Stimulated activated CD4-positive, alpha-beta T cell treated with anti-CD3 and anti-CD28 coated beads, Interleukin-12 subunit alpha, Interleukin-12 subunit beta, amount 100 ng/mL, for 4 hours (primary cell): ENCODE measurements at regions not wholly inside any gene's neighbourhood (a gene's known extent, or its start where the extent isn't known, plus 50 kb on each side); places are given as distances from the start of the nearest gene placed in this dataset.

Experiments
- DNase-seq: peaks from one replicate; pipeline ENCODE4 v3.0.0-alpha.2; 2020

DNA sequence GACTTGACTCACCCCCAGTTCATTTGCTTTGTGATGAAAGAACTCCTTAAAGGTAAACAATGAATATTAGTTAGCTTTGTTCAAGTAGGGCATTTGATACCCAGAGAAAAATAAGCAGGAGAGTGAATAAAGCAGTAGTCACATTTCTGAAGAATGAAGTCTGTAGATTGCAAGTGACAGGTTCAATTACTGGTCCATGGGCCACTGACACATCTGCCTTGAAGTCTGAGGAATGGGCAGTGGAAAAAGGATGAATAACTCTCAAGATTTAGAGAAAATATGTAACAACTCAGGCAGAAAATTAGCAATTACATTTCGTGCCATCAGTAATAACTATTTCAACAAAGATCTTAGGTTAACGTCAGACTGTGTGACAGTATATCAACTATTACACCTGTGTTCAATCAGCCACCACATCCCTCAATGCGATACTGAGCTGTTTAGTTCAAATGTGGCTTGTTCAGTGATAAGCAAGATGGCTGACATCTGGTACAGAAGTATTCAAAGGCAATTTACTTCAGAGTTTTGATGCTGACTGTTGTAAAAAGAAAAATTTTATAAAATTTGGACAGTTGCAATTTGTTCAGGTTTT, 1890.7 kb upstream of the NUDT12 start:
- DNase-seq = no peak

DNA sequence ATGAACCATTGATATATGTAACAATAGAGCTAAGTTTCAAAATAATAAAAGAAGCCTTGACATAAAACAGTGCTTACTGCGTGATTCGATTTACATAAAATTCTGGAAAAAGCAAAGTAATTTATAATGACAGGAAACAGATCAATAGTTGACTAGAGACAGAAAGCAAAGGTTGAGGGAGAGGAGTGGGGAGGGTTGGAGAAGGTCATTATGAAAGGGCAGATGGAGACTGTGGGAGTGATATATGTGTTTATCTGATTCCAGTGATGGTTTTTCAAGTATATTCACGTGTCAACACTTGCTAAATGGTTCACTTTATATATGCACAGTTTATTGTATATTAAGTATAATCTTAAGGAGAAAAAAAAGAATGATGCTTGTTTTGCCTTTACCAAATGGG, 1885.7 kb upstream of the NUDT12 start:
- DNase-seq = no peak

DNA sequence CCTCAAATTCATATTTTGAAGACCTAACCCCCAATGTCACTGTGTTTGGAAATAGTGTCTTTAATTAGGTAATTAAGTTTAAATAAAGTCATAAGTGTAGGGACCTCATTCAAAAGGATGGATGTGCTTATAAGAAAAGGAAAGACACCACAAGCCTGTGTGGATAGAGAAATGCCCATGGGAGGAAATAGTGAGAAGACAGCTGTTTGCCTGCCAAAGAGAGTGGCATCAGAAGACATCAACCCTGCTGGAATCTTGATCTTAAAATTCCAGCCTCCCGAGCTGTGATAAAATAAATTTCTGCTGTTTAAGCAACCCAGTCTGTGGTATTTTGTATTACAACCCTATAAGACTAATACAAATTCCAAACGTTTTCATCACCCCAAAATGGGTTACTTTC, 1867.9 kb upstream of the NUDT12 start:
- DNase-seq = no peak

DNA sequence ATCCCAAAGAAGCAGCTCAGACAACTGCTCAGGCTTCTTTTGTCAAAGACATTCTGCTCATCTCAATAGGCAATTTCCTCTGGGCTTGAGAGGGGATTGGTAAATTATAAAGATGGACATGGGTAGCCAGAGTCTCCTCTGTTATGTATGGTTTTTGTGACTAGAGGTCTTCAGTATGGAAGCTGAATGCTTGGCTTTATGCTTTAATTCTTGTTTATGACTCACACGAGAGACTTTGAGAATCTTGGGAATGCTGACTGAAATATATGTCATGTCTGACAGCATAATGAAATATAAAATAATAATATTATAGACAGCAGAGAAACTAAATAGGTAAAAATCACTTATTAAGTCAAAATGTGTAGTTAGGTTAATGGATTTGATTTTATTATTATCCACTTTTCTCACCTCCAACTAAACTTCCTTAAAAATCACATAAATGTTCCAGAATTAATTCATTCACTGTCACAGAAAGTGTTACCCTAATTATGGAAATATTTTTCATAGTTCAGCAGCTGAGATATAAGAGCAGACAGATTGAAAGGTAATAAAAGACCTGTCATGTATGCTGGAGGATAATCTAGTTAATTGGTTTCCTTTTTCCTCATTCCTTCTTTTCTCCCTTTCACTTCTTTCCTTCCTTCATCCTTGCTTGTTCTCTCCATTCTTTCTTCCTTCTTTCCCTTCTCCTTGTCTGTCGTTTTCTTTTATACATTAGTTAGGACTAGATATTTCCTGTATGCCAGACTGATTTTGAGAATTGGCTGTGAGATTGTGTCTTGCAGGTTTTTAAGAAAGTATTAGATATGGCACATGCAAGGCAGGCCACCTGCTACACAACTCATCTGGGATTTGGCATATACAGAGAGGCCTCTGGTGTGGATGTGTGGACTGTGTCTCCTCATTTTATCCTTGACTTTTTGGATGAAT, 1866.1 kb upstream of the NUDT12 start:
- DNase-seq = no peak

DNA sequence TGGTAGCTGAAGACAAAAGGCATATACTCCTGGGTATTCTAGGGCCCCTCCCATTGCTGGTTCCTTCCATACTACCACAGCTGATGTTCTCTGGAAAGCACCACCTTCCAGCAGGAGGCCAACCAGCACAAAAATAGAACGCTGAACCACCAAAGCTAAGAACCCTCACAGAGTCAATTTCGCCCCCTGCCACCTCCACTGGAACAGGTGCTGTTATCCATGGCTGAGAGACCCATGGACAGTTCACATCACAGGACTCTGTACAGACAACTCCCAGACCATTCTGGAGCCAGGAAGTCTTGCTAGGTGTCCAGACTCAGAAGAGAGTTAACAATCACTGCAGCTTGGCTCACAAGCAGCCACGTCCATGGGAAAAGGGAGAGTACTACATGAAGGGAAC, 1851.5 kb upstream of the NUDT12 start:
- no peak for DNase-seq

DNA sequence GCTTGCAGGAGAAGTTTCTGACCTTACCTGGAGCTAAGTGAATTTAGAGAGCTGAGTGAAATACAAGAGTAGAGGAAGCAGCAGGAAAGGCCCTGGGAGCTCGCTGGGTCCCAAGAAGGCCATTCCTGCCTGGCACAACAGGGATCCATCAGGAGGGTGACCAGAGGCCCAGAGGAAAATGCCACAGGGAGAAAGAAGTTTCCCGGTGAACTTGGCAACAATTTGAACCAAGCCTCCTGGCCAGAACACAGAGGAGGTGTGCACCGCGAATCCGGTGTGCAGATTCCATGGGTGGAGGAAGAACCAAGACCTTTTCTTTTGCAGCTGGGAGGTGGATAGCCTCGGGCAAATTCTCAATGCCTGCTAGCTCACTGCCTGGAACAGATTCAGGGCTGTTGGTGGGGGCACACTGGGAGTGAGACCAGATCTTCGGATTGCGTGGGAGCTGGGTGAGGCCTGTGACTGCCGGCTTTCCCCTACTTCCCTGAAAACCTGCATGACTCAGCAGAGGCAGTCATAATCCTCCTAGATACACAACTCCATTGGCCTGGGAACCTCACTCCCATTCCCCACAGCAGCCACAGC, 1850.9 kb upstream of the NUDT12 start:
- no peak for DNase-seq

DNA sequence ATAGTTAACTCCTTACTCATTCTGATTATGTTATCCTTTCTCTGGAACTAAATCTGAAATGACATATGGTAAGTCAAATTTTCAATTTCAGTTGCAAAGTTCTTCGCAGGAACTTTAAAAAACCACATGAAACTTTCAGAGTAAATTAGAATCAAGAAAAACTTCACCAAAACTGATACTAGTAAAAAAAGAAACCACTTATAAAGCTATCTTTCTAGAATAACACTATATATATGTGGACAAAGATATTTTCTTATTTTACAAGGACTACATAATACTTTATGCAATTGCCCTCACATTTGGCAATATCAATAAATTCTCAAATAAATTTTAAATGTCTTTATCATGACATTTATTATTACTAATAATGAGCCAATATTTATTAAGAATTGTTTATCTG, 1847.1 kb upstream of the NUDT12 start:
- DNase-seq = no peak

DNA sequence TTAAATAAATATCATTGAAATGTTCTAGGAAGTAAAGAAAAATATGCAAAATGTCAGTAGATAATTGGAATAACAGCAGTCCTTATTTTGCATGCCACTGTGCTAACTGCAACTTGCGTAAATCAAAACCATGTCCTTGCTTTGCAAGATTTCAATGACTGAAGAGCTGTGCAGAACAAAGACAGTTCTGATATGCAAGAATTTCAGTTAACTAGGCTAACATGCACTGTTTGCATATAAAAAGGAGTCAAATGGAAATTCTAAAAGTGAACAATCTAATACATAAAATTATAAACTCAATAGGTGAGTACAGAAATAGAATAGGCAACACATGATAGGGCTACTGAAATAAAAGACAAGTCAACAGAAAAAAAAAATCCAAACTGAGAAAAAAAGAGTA, 1844.6 kb upstream of the NUDT12 start:
- DNase-seq = no peak

DNA sequence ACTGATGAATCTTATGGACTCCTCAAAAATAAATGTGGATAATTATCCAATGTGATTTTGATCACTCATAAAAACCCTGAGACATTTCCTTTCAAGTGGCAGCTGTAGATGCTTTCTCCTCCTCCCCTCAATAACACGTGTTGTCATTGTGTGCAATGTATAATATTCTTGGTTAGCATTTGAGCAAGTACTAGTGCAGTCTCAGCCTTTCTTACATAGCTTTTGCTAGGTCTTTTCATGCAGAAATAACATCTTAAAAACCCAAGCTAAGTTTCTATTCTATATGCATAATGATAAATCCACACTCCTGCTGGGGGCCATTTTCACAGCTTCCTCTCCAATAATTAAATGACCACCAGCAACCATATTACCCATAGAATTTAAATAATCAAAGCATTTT, 1835.2 kb upstream of the NUDT12 start:
- DNase-seq = no peak

DNA sequence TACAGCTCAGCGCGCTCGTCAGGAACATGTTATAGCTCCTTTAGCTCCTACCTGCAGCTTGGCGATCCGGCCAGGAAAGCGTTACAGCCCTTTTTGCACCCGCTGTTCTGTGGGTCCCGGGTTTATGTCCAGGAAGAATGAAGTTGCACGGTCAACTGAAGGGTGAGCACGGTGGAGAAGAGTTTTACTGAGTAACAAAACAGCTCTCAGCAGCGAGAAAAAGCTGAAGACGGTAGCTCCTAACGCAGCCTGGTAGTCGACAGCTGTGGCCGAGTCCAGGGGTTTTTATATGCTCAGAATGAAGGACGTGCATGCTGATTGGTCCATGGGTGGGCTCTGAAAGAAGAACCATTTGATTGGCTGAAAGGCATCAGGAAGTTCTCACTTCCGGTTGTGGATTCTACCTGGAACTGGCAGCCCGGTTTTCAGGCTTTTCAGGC, 1830.1 kb upstream of the NUDT12 start:
- DNase-seq = no peak

DNA sequence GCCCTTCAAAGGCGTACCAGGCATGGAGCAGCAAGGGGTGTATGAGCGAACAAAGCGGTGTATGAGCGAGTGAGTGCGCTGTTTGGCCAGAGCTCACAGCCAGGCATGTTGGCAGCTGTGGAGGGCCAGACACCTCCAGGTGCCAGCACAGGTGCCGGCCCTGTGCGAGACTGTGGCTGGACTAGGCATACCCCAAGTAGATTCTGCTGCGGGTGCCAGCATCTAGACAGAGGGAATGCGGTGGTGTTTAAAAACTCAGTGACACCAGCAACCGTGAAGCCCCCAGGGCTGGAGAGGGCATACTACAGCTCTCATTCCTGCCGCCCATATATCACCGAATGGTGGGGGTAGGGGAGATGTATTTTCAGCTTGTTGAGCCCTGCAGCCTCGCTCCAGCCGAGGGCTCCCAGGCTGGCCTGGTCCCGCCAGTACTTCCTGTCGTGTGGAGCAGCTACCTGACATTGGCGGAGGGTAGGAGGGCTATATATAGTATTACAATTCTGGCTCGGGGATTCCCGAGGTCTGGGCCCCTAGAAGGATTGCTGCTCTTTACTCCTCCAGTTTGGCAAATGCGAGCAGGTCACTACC, 1829.6 kb upstream of the NUDT12 start:
- no peak for DNase-seq

DNA sequence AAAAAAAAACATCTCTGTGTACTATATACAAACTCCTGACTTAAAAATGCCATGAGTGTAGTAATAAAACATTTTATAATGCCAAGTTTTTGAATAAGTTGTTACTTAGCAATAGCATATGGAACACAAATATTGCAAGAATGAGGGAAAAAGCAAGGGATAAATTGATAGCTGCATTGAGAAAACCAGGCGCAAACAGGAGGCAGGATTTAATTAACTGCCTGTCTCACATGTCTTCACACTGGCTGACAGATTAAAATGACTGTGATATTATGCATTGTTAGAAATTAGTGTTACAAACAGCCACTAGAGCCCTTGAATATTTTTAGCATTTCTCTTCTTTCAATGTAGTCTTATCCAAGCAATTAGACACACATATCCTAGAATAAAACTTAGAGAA, 1817.5 kb upstream of the NUDT12 start:
- DNase-seq = no peak

DNA sequence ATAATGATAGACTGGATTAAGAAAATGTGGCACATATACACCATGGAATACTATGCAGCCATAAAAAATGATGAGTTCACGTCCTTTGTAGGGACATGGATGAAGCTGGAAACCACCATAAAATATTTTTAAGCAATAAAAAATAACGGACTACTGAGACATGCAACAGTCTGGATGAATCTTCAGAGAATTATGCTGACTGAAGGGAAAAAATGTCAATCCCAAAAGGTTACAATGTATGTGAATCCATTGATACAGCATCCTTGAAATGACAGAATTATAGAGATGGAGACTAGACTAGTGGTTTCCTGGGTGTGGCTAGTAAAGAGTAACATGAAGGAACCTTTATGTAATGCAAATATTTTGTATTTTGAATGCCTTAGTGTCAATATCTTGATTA, 1808.6 kb upstream of the NUDT12 start:
- no peak for DNase-seq

DNA sequence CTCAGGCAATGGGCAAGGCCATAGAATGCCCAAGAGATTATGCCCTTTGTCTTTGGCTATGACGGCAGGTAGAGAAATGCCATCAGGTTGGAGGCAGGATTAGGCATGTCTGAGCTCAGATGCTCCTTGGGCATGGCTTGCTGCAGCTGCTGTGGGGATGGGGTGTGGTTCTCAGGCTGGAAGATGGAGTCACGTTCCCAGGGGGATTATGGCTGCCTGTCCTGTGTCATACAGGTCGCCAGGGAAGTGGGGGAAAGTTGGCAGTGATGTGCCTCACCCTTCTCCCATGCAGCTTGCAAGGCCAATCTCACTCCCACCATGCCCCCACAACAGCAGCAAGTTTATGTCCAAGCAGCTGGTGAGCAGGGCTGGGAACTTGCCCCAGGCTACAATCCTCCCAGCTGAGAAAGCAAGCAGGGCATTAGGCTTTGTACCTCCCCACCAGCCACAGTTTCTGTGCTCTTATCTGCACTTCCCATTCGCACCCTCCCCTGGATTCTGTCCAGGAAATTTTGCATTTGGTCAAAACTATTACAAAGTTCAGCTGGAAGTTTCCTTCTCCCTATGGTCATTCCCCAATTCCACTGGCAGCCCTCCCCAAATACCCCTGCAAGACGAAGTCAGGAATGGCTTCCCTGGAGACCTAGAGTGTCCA, 1788.0 kb upstream of the NUDT12 start:
- DNase-seq = no peak

DNA sequence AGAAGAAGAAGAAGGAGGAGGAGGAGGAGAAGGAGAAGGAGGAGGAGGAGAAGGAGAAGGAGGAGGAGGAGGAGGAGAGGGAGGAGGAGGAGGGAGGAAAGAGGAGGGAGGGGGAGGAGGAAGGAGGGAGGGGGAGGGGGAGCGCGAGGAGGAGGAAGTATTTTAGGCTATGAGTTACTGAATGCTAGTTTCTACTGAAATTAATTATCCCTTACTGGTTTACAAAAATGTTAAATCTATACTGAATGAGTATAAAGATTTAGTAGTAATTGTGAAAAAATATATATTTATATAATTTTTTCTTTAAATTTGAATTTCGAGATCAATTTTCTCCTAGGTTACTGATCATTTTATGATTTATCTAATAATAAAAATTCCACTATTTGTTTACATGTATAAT, 1769.0 kb upstream of the NUDT12 start:
- no peak for DNase-seq

DNA sequence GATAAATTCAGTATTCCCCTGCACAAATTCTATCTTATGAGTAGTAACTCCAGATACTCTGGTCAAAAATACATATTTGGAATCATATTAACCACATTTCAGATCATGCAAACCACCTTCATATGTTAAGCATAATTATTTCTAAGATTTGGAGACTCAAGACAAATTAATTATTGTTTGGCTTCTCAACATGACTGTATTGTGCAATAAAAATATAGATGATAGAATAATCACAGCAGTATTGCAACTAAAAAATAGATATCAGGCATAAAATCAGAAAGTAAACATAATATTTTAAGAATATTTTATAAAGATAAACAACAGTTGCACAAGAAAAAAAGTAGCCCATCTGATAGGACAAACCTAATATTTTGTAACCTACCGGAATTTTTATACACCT, 1767.6 kb upstream of the NUDT12 start:
- no peak for DNase-seq

DNA sequence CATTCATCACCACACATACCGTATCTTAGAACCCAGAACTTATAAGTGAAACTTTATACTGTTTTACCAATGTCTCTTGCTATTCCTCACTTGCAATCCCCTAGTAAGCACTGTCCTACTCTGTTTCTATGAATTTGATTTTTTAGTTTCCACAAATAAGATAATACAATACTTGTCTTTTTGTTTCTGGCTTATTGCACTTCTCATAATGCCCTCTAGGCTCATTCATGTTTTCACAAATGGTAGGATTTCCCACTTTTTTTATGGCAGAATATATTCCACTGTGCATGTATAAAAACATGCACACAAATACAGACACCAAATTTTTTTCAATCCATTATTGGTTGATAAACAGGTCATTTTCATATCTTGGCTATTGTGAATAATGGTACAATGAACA, 1742.3 kb upstream of the NUDT12 start:
- no peak for DNase-seq

DNA sequence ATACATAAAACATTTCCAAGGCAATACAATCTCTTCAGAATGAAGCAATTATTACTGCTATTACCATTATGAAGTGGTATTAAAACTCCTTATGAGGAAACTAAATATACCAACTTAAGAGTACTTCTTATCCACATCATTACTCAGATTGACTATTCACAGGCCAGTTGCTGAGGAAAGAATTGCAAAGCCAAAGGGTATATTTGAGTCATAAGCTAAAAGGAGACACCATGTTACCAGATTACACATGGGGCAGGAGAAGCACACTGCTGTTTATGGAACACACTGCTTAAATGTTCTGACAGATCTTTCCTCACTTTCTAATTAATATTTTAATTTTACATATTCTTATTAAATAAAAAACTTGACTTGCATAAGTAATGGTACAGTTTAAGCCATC, 1726.4 kb upstream of the NUDT12 start:
- no peak for DNase-seq

DNA sequence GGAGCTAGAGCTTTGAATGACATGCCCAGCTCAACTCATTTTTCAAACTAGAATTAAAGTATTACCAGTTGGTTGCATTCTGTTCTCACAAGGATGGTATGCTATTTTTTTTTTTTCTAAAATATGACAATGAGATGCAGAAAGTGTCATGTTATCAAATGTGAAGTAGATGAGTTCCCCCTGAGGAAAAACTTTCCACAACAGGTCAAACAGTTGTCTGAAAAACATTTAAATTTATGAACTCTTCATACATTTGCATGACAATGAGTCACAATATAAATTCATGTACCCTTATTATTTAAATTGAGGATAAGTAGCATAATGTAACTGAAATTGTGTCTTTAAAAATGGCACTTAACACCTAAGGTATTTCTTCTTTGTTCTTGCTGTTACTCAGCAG, 1720.5 kb upstream of the NUDT12 start:
- no peak for DNase-seq

DNA sequence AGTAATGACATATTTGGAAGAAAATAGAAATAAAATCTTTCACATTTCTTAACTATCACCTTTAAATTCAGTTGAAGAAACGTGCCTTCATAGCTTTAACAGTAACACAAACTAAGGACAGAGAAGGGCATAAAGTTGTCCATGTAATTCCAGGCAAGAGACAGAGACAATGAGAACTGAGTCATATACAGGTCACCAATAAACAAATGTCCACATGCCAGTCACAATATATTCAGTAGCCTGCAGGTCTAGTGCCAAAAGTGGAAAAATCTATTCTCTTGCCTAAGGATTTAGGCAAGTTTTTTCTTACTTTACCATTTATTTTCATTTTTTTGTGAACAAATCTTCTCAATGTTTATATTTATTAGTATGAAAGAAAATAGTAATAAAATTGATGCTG, 1711.5 kb upstream of the NUDT12 start:
- no peak for DNase-seq

DNA sequence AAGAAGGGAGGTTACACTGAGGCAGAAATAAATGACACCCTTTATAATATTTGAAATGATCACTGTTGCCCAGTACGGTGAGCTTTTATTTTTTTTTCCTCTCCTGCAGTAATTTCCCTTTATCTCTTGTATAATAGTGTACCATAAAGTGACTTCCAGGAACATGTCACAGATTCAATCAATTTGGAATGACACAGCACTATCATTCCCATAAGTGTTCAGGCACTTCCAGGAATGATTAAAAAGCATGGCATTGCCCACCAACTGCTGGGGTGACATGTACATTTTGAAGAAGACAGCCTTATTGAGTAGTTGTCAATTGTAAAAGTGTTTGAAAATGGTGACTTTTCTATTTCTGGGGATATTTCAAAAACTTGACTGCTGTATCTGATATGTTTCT, 1700.9 kb upstream of the NUDT12 start:
- no peak for DNase-seq

DNA sequence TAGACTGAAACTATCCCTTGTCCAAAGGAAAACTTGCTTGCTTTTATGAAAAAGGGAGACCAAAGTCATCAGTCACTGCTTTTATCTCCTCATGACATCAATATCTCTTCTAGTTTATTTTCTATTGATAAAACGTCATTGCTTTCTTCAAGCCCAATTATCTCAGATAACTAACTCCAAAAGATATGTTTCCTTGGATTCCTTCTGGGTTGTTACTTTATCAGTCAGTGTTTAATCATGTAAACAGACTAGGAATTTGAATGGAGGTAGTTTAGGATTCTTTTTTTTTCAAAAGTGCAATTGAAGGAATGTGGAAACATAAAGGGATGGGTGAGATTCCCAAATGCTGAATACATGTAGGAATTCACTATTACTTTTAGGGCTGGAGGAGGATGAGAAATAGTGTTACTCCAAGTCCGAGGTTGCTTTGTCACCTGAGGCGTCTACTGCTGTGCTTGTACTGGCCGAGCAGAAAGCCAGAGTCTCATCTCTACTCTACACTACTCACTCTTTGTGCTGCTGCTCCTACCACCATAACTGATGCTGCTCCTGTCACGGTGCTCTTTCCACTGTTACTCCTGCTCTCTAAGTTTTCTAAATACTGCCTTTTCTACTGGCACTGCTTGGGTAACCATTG, 1697.1 kb upstream of the NUDT12 start:
- DNase-seq = no peak

DNA sequence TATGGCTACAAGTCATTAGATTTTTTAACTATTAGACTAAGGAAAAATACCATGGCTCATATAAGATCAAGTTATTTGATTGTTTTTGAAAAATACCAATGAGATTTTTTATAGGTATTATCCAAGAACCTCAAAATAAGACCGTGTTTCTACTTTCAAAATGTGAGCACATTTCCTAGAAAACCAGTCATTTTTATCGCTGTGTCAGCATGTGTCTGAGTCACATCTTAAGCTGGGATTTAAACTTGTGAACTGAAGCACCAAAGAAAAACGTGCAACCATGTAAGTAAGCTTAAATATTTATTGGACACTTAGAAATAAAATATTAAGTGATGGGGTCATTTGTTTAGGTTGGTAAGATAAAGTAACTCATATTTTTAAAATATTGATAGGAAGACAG, 1676.0 kb upstream of the NUDT12 start:
- DNase-seq = no peak
